ENCODE measurements at regions not wholly inside any gene's neighbourhood (a gene's known extent, or its start where the extent isn't known, plus 50 kb on each side); places are given as distances from the start of the nearest gene placed in this dataset.

GRCh38 chr6:137800762-137801161 is 66.3 kb upstream of the TNFAIP3 start:
- TF ChIP-seq CTCF (IDR thresholded peaks at IDR 0.05; ENCODE audit: low read length): no peak
- TF ChIP-seq EZH2phosphoT487 (IDR thresholded peaks at IDR 0.05; ENCODE audit: low read length): no peak
